Psoas muscle (tissue), 7 donors: ENCODE measurements at regions not wholly inside any gene's neighbourhood (a gene's known extent, or its start where the extent isn't known, plus 50 kb on each side); places are given as distances from the start of the nearest gene placed in this dataset.
A peak's percentile ranks its signal among the peaks of the same experiment; 100 is the strongest.

Experiments
- ATAC-seq, 4 donors: fragments of 200-7000 bp; cut with Tn5 transposase; one replicate each; pipeline ENCODE4 v1.9.1; 2020; ENCODE audit warnings: moderate library complexity in 3 of 4, mild to moderate bottlenecking in 2 of 4
- DNase-seq, 2 donors: peaks; one replicate each; pipeline ENCODE4 v3.0.0-alpha.2; 2020
- H3K27ac ChIP-seq: fragments of 200-600 bp; one replicate; pipeline ENCODE4 v1.8.0; 2022
- H3K27me3 ChIP-seq, 3 donors: fragments of 200-600 bp in 1 of 3; one replicate each; pipeline versions ENCODE4 v1.6.1 to v1.8.0; 2013 to 2022; ENCODE audit warnings: low read length in 2 of 3, mild to moderate bottlenecking in 2 of 3, moderate library complexity in 1 of 3; ENCODE audit not compliant: insufficient read depth in 3 of 3
- H3K36me3 ChIP-seq, 2 donors: fragments of 200-600 bp in 1 of 2; one replicate each; pipeline versions ENCODE4 v1.6.1 to v1.8.0; 2013 to 2022; ENCODE audit warnings: low read depth in 1 of 2, mild to moderate bottlenecking in 1 of 2, moderate library complexity in 1 of 2; ENCODE audit not compliant: insufficient read depth in 1 of 2
- H3K4me1 ChIP-seq: fragments of 200-600 bp; one replicate; pipeline ENCODE4 v1.8.0; 2022
- H3K4me3 ChIP-seq: fragments of 200-600 bp; one replicate; pipeline ENCODE4 v1.8.0; 2022; ENCODE audit warnings: mild to moderate bottlenecking
- H3K9me3 ChIP-seq: fragments of 200-600 bp; one replicate; pipeline ENCODE4 v1.8.0; 2022
- CTCF ChIP-seq: fragments of 200-600 bp; IDR thresholded peaks from one replicate; pipeline ENCODE4 v1.8.0; 2022; ENCODE audit warnings: antibody characterized with exemption
- WGBS, 3 donors: extraction: QIAGEN DNeasy Blood & Tissue Kit; methylation state at CpG; one replicate each; pipeline versions ENCODE4 v1.1.6 to v1.1.7; 2013; 5-methylcytosine and 5-hydroxymethylcytosine counted together
- intact Hi-C, 2 donors: fragments of 100-400 bp; cut with DNase I; formaldehyde crosslinking; loops; one replicate each; pipeline versions ENCODE4 v1.11.0 to v1.14.2; 2022
- donor health status: healthy with polysubstance abuse.
- donor health status: DM: no; HTN: no; CAD: no; lungs with moderate emphysema.
- donor health status: Bipolar disorder and iron deficiency.
- donor health status: healthy.
- donor health status: DM: yes; HTN: yes; CAD: no.
- donor health status: DM: no; HTN: no; CAD: no.
- donor health status: DM: yes; HTN: yes; CAD: no.

- Histone ChIP-seq H3K27me3 (no peaks in the 10 kb centered on the region), H3K36me3 (no peaks in the 10 kb centered on the region), H3K27ac (no peak overlapping the region), H3K4me3 (no peak overlapping the region), H3K9me3 (no peaks in the 10 kb centered on the region), H3K4me1 (no peaks in the 10 kb centered on the region)
- DNase-seq: no peak
- intact Hi-C loops: no loop called here
- no peak for TF ChIP-seq CTCF
- ATAC-seq: peak in 1 of 4 donors; percentile 25
These were observed 236.6 kb downstream of the CCDC59 start for GRCh38 chr12:82121545-82121944.

- Histone ChIP-seq H3K36me3 (no peaks in the 10 kb centered on the region), H3K27me3 (no peaks in the 10 kb centered on the region), H3K27ac (no peak overlapping the region), H3K4me1 (no peaks in the 10 kb centered on the region), H3K4me3 (no peak overlapping the region), H3K9me3 (no peaks in the 10 kb centered on the region)
- ATAC-seq (no peak), DNase-seq (peak in 1 of 2 donors; percentile 40)
- WGBS, 3 donors: 89 to 98% (median 95%) methylated on average over 4 of the region's 4 CpGs
- TF ChIP-seq CTCF: no peak
- intact Hi-C loops: no loop called here
These were observed 237.3 kb downstream of the CCDC59 start for GRCh38 chr12:82120901-82121300.

GRCh38 chr12:82109243-82109642, 248.9 kb downstream of the CCDC59 start:
- no peak for TF ChIP-seq CTCF
- intact Hi-C loops: no loop called here

GRCh38 chr12:82108615-82109014, 249.6 kb downstream of the CCDC59 start:
- TF ChIP-seq CTCF: no peak
- ATAC-seq: no peak

More at GRCh38 chr12:82109243-82109642, 248.9 kb downstream of the CCDC59 start:
- ATAC-seq (no peak), DNase-seq (no peak)
- no peaks in the 10 kb centered on the region for H3K27me3 ChIP-seq
- no peak overlapping the region for H3K4me3 ChIP-seq
- H3K4me1 ChIP-seq: no peaks in the 10 kb centered on the region
- no peak overlapping the region for H3K27ac ChIP-seq
- WGBS, 3 donors: 88 to 91% (median 89%) methylated on average over 1 of the region's 1 CpG
- no peaks in the 10 kb centered on the region for H3K9me3 ChIP-seq
- no peaks in the 10 kb centered on the region for H3K36me3 ChIP-seq

GRCh38 chr12:82099216-82099615, 259.0 kb downstream of the CCDC59 start:
- TF ChIP-seq CTCF: no peak
- H3K9me3 ChIP-seq: no peaks in the 10 kb centered on the region
- DNase-seq (no peak), ATAC-seq (no peak)
- intact Hi-C loops: no loop called here
- peaks cover 0 to 3% (median 0%) of the 10 kb centered on the region in 3 donors for H3K27me3 ChIP-seq
- H3K27ac ChIP-seq: no peak overlapping the region
- no peaks in the 10 kb centered on the region for H3K4me1 ChIP-seq
- no peaks in the 10 kb centered on the region for H3K36me3 ChIP-seq
- H3K4me3 ChIP-seq: no peak overlapping the region

More at GRCh38 chr12:82108615-82109014, 249.6 kb downstream of the CCDC59 start:
- intact Hi-C loops: no loop called here
- no peaks in the 10 kb centered on the region for H3K4me1 ChIP-seq
- no peaks in the 10 kb centered on the region for H3K36me3 ChIP-seq
- H3K9me3 ChIP-seq: no peaks in the 10 kb centered on the region
- no peak for DNase-seq
- WGBS, 3 donors: 67 to 79% (median 73%) methylated on average over 1 of the region's 1 CpG
- H3K27me3 ChIP-seq: no peaks in the 10 kb centered on the region
- no peak overlapping the region for H3K4me3 ChIP-seq
- H3K27ac ChIP-seq: no peak overlapping the region
